H1 (cell line): ENCODE measurements at regions not wholly inside any gene's neighbourhood (a gene's known extent, or its start where the extent isn't known, plus 50 kb on each side); places are given as distances from the start of the nearest gene placed in this dataset.

Experiments used
- CREB1 ChIP-seq: IDR thresholded peaks from 2 replicates; pipeline ENCODE4 v1.6.1; 2012; ENCODE audit warnings: inconsistent platforms
- CTCF ChIP-seq, 3 experiments: IDR thresholded peaks; 1 replicate in 2 of 3; 2 replicates in 1 of 3; pipeline versions ENCODE4 v1.5.1 to v1.6.1; 2011; ENCODE audit warnings: low read length in 3 of 3, mild to moderate bottlenecking in 3 of 3, inconsistent platforms in 2 of 3, low read depth in 1 of 3, moderate library complexity in 1 of 3; ENCODE audit not compliant: insufficient read depth in 1 of 3; ENCODE audit errors: control extremely low read depth in 1 of 3
- GABPA ChIP-seq: IDR thresholded peaks from 2 replicates; pipeline ENCODE4 v1.6.1; 2011; ENCODE audit warnings: mild to moderate bottlenecking, low read length, moderate library complexity, borderline replicate concordance; ENCODE audit not compliant: insufficient read depth
- HDAC6 ChIP-seq: IDR thresholded peaks from one replicate; pipeline ENCODE4 v1.7.1; 2012; ENCODE audit warnings: low read depth, mild to moderate bottlenecking, inconsistent platforms, low read length, moderate library complexity
- KDM1A ChIP-seq: fragments of 200-600, 300-600 bp; sonication (generic); IDR thresholded peaks from 2 replicates; pipeline ENCODE4 v1.7.1; 2016; ENCODE audit warnings: mild to moderate bottlenecking, low read length, borderline replicate concordance
- POLR2A ChIP-seq, 2 experiments: IDR thresholded peaks; 1 replicate in 1 of 2; 2 replicates in 1 of 2; pipeline ENCODE4 v1.6.1; 2011; ENCODE audit warnings: low read depth in 2 of 2, low read length in 2 of 2, mild to moderate bottlenecking in 2 of 2; ENCODE audit errors: control extremely low read depth in 1 of 2
- POLR2AphosphoS5 ChIP-seq: IDR thresholded peaks from 2 replicates; pipeline ENCODE4 v1.6.1; 2011; ENCODE audit warnings: low read depth, low read length
- RBBP5 ChIP-seq: IDR thresholded peaks from 2 replicates; pipeline ENCODE4 v1.7.1; 2012; ENCODE audit warnings: low read depth, mild to moderate bottlenecking, inconsistent platforms, low read length, moderate library complexity, borderline replicate concordance
- SIX5 ChIP-seq: IDR thresholded peaks from 2 replicates; pipeline ENCODE4 v1.6.1; 2011; ENCODE audit warnings: mild to moderate bottlenecking, low read depth, low read length
- TEAD4 ChIP-seq: IDR thresholded peaks from 2 replicates; pipeline ENCODE4 v1.6.1; 2012; ENCODE audit warnings: low read depth, low read length, inconsistent platforms, mixed read lengths
- TF ChIP-seq, protein P1 (sequence below): IDR thresholded peaks from 2 replicates; pipeline ENCODE4 v1.6.1; 2011; ENCODE audit warnings: low read depth, mild to moderate bottlenecking, low read length; ENCODE audit not compliant: insufficient read depth

DNA sequence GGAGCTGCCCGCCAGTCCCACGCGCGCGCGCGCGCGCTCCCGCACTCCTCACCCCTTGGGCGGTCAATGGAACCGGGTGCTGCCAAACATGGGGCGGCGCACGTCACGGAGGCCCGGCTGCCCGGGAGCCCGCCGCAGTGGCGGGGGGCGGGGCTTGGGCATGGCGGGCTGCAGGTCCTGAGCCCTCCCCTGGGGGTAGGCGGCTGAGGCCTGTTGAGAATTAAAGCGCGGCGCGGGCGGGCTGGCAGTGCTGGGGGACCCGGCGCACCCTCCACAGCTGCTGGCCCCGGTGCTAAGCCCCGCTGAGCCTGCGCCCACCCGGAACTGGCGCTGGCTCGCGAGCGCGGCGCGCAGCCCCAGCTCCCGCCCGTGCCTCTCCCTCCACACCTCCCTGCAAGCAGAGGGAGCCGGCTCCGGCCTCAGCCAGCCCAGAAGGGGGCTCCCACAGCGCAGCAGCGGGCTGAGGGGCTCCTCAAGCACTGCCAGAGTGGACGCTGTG, 634.2 kb downstream of the ANKRD7 start:
- no peak for TF ChIP-seq TEAD4
- TF ChIP-seq GABPA: no peak
- no peak for TF ChIP-seq CTCF (IDR thresholded peaks at IDR 0.05; ENCODE audit: control extremely low read depth in 1 of 3, insufficient read depth in 1 of 3, low read depth in 1 of 3, low read length in 3 of 3)
- no peak for TF ChIP-seq SIX5
- TF ChIP-seq CREB1: no peak
- TF ChIP-seq POLR2A (IDR thresholded peaks at IDR 0.05; ENCODE audit: control extremely low read depth in 1 of 2, low read depth in 2 of 2, low read length in 2 of 2): no peak
- no peak for TF ChIP-seq KDM1A
- TF ChIP-seq, protein P1, sequence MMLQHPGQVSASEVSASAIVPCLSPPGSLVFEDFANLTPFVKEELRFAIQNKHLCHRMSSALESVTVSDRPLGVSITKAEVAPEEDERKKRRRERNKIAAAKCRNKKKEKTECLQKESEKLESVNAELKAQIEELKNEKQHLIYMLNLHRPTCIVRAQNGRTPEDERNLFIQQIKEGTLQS: no peak
- TF ChIP-seq HDAC6: no peak
- no peak for TF ChIP-seq POLR2AphosphoS5
- TF ChIP-seq RBBP5: no peak
